ENCODE measurements at regions not wholly inside any gene's neighbourhood (a gene's known extent, or its start where the extent isn't known, plus 50 kb on each side); places are given as distances from the start of the nearest gene placed in this dataset.

DNA sequence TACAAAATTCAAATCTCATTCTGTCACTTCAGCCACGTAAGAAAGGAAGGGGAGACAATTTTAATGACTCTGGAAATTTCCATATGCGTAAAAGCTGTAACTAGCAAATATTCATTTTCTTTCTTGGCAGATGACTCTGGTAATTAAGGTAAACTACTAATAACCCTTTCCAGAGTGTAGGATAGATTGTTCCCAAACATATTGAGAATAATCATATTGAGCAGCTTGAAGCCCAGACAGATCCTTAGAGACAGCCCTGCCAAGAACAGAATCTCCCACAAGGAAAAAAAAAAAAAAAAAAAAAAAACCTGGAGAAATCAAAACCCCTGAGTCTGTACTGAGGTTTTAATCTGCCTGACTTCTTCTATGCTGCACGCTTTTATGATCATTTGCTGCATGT is 163.6 kb upstream of the TMPO start:
- TF ChIP-seq, protein P1, sequence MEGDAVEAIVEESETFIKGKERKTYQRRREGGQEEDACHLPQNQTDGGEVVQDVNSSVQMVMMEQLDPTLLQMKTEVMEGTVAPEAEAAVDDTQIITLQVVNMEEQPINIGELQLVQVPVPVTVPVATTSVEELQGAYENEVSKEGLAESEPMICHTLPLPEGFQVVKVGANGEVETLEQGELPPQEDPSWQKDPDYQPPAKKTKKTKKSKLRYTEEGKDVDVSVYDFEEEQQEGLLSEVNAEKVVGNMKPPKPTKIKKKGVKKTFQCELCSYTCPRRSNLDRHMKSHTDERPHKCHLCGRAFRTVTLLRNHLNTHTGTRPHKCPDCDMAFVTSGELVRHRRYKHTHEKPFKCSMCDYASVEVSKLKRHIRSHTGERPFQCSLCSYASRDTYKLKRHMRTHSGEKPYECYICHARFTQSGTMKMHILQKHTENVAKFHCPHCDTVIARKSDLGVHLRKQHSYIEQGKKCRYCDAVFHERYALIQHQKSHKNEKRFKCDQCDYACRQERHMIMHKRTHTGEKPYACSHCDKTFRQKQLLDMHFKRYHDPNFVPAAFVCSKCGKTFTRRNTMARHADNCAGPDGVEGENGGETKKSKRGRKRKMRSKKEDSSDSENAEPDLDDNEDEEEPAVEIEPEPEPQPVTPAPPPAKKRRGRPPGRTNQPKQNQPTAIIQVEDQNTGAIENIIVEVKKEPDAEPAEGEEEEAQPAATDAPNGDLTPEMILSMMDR (IDR thresholded peaks at IDR 0.05), result no peak
- TF ChIP-seq POLR2A (IDR thresholded peaks at IDR 0.05) (no peak), EP300 (IDR thresholded peaks at IDR 0.05) (no peak)

Measured in tibial nerve (tissue), 4 donors.